ENCODE measurements at regions not wholly inside any gene's neighbourhood (a gene's known extent, or its start where the extent isn't known, plus 50 kb on each side); places are given as distances from the start of the nearest gene placed in this dataset.

DNA sequence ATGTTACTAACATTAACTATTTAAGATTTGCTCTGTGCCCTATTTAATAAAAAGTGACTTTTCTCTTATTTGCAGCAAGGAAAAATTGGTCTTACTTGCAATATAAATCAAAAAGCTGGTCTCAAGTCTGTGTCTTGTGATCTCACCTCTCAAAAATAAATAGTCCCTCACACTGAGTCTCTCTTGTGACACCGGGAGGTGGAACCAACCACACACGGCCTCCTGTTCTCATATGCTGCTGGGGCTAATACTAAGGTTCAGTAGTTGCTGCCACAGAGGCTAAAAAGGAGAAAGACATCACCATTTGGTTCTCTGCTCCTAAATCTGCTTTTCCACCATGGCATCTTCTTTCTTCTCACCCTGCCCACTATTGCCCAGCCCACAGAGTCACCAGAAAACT lies 175.8 kb upstream of the FTMT start:
- no peak overlapping the region for H3K27ac ChIP-seq
- H3K4me1 ChIP-seq (replicated peaks in 1 of 2) = no peaks in the 10 kb centered on the region
- in situ Hi-C loops (cut with MboI; ENCODE audit: low pct_unique_long_range_greater_than_20kb in 2 of 9, low sequenced_read_pairs in 9 of 9, unreplicated experiment in 9 of 9) = no loop called here
- WGBS, 10 experiments = 0 to 94% (median 54%) methylated on average over 1 to 2 of the region's 2 CpGs; no CpG with 5 or more reads in 4 of the 10 experiments
- ATAC-seq (replicated peaks in 6 of 8) = no peak
- H3K4me3 ChIP-seq = no peak overlapping the region

DNA sequence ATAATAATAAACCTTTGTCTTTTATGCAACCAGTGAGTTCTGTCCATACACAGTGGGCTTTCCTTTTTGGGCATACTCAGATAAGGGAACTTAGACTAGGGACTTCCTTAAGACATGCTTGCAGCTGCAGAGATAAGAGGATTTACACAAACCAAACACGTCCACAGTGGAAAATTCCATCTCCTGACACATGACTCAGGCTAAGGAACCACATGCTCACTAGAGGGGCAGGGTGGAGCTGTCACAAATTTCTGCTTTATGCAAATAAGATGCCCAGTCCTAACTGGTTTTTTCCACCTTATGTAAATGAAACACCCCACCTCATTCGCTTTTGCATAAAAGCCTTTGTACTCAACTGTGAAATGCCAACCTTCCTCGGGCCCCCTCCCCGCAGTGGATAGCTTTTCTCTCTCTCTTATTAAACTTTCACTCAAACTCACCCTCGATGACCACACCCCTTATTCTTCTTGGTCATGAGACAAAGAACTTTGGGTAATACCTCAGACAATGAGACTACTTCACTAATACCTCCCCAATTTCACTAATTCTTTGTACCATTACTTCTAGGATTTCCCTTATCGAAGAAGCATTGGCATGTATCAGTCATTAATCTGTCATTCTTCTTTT lies 170.3 kb upstream of the FTMT start:
- no peak overlapping the region for H3K27ac ChIP-seq
- 26 to 100% (median 88%) methylated on average over 2 to 6 of the region's 6 CpGs; no CpG with 5 or more reads in 1 of the 10 experiments for WGBS, 10 experiments
- in situ Hi-C loops (cut with MboI; ENCODE audit: low pct_unique_long_range_greater_than_20kb in 2 of 9, low sequenced_read_pairs in 9 of 9, unreplicated experiment in 9 of 9) = no loop called here

DNA sequence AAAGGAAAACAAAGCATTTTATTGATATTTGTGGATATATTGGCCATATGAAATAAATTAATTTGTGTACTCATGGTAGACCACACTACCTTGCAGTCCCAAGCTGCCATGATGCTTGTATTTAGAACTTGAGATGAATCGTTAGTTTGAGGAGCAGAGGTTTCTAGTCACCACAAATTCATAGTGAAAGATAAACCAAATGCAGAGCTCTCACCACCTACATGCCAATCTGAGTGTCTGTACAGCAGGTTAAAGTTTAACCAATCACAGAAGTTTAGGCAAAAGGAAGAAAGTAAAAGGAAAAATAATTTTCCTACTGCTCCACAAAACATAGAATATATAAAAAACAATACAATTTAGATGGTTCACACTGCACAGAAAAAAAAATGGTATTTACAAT lies 163.6 kb upstream of the FTMT start:
- H3K27ac ChIP-seq = no peak overlapping the region
- ATAC-seq (replicated peaks in 6 of 8) = no peak
- no peak overlapping the region for H3K4me3 ChIP-seq
- in situ Hi-C loops (cut with MboI; ENCODE audit: low pct_unique_long_range_greater_than_20kb in 2 of 9, low sequenced_read_pairs in 9 of 9, unreplicated experiment in 9 of 9) = no loop called here
- peaks cover 0 to 6% of the 10 kb centered on the region in 2 donors for H3K4me1 ChIP-seq (replicated peaks in 1 of 2)
- 0 to 100% (median 60%) methylated on average over 1 of the region's 1 CpG; no CpG with 5 or more reads in 3 of the 10 experiments for WGBS, 10 experiments

More for the DNA sequence above, 170.3 kb upstream of the FTMT start:
- no peak overlapping the region for H3K4me3 ChIP-seq
- H3K4me1 ChIP-seq (replicated peaks in 1 of 2) = no peaks in the 10 kb centered on the region
- ATAC-seq (replicated peaks in 6 of 8) = peak in 2 of 8 experiments; percentile 72 to 96

DNA sequence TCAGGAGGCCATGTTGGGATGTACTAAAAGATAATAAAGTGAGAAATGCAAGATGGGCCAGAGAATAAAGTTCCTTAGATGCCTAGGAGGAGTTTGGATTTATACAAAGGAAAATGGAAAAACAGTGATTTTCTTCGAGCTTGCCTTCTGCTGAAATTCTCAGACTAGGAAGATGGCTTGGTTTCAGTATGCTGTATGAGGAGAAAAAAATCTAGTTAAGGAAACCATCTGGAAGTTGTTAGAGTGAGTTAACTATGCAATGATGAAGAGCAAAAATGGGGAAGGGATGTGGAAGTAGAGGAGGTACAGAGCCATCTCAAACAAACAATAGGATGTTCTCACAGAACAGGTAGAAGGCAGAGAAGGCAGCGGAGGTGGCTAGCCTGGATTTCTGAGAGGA lies 162.9 kb upstream of the FTMT start:
- H3K4me1 ChIP-seq (replicated peaks in 1 of 2) = peaks cover 0 to 6% of the 10 kb centered on the region in 2 donors
- no peak overlapping the region for H3K27ac ChIP-seq
- 30 to 100% (median 92%) methylated on average over 1 to 2 of the region's 2 CpGs for WGBS, 10 experiments
- in situ Hi-C loops (cut with MboI; ENCODE audit: low pct_unique_long_range_greater_than_20kb in 2 of 9, low sequenced_read_pairs in 9 of 9, unreplicated experiment in 9 of 9) = no loop called here
- no peak for ATAC-seq (replicated peaks in 6 of 8)
- H3K4me3 ChIP-seq = no peak overlapping the region

DNA sequence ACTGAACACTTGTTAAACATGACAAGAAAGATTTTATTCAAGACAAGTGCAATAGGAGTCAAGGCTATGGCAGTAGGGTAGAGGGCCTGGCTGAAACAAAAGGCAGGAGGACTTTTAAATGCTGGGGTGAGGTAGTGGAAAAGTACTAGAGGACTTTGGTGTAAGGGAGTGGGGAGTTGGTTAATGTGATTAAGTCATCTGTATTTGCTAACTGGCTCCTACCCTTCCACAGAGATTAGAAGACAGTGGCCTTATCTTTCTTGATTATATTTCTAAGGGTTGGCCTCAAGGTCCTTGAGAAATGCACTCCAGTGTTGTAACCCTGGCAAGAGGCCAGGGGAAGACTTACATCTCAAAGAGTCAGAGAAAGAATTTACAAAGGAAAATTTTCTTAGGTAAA lies 160.2 kb upstream of the FTMT start:
- no peak overlapping the region for H3K4me3 ChIP-seq
- H3K27ac ChIP-seq = no peak overlapping the region
- peaks cover 0 to 6% of the 10 kb centered on the region in 2 donors for H3K4me1 ChIP-seq (replicated peaks in 1 of 2)
- no peak for ATAC-seq (replicated peaks in 6 of 8)
- in situ Hi-C loops (cut with MboI; ENCODE audit: low pct_unique_long_range_greater_than_20kb in 2 of 9, low sequenced_read_pairs in 9 of 9, unreplicated experiment in 9 of 9) = no loop called here

DNA sequence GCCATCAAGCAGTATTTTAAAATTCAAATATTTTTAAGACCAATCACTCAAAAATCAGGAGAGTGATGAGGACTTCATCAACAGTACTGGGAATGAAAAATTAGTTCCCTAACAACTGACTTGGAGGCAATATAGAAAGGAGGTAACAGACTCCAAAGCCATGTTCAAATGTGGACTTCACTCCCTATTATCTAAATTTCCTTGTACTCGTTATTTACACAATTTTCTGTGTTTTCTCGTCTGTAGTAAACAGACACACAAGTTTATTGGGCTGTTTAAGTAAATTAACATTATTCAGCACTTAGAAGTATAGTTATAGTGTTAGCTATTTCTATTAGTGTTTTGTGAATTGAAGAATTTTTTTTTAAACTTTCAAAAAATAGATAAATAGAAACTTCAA lies 159.5 kb upstream of the FTMT start:
- Histone ChIP-seq H3K4me1 (replicated peaks in 1 of 2) (peaks cover 0 to 6% of the 10 kb centered on the region in 2 donors), H3K4me3 (no peak overlapping the region), H3K27ac (no peak overlapping the region)
- 22 to 100% (median 79%) methylated on average over 2 of the region's 2 CpGs; no CpG with 5 or more reads in 2 of the 10 experiments for WGBS, 10 experiments
- ATAC-seq (replicated peaks in 6 of 8) = no peak
- in situ Hi-C loops (cut with MboI; ENCODE audit: low pct_unique_long_range_greater_than_20kb in 2 of 9, low sequenced_read_pairs in 9 of 9, unreplicated experiment in 9 of 9) = no loop called here

DNA sequence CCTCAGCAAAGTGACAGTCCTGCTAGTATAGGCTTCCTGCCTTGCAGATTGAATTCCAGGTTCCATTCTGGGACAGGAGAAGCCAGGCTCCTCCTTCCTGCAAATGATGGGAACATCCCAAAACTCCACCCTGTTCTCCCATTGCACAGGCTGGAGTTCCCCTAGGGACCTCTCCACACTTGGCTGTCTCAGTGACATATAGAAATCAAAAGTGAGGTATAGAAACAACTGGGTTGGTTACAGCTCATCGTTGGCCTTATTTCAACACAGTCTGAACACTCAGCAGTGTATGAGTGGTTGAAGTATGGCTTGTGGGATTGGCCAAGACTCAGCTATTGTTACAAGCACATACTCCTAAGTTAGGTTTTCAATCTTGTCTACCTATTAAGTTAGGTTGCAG lies 157.8 kb upstream of the FTMT start:
- ATAC-seq (replicated peaks in 6 of 8) = no peak
- Histone ChIP-seq H3K27ac (no peak overlapping the region), H3K4me3 (no peak overlapping the region), H3K4me1 (replicated peaks in 1 of 2) (peaks cover 0 to 6% of the 10 kb centered on the region in 2 donors)
- 0 to 100% (median 50%) methylated on average over 1 of the region's 1 CpG; no CpG with 5 or more reads in 2 of the 10 experiments for WGBS, 10 experiments
- in situ Hi-C loops (cut with MboI; ENCODE audit: low pct_unique_long_range_greater_than_20kb in 2 of 9, low sequenced_read_pairs in 9 of 9, unreplicated experiment in 9 of 9) = no loop called here

DNA sequence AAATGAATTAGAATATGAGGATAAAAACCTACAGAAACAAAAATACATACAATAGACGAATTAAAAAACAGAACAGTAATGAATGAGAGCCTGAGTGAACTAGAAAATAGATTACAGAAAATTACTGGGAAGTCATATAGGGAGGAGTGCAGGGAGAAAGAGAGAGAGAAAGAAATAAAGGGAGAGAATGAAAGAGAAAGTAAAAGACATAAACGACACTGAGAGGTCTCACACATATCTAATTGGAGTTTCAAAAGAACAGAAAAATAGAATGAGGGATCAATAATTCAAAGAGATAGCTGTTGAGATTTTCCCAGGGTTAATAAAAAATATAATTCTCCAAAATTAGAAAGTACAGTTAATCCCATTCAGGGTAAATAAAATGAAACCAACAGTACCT lies 156.4 kb upstream of the FTMT start:
- ATAC-seq (replicated peaks in 6 of 8) = peak in 1 of 8 experiments; percentile 23
- in situ Hi-C loops (cut with MboI; ENCODE audit: low pct_unique_long_range_greater_than_20kb in 2 of 9, low sequenced_read_pairs in 9 of 9, unreplicated experiment in 9 of 9) = no loop called here
- 2 to 90% (median 74%) methylated on average over 1 to 2 of the region's 2 CpGs; no CpG with 5 or more reads in 1 of the 10 experiments for WGBS, 10 experiments
- H3K4me3 ChIP-seq = no peak overlapping the region
- H3K27ac ChIP-seq = no peak overlapping the region
- no peaks in the 10 kb centered on the region for H3K4me1 ChIP-seq (replicated peaks in 1 of 2)

DNA sequence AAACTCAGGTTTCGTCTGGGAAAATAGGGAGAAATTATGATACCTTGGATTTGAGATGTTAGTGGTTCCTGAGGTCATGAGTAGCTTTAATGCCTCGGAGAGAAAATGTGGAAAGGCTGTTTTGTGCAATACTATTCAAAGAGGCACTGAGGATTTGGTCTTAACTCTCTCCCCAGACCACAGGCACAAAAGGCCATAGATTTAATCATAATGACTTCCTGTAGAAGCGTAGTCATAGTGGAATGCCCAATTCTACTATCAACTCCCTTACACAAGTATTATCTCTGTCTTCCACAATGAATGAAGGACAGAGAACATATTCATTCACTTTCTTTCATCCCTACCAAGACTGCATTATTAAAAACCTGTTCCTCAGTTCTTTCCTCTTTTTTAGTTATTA lies 153.0 kb upstream of the FTMT start:
- Histone ChIP-seq H3K4me1 (replicated peaks in 1 of 2) (peaks cover 5 to 6% of the 10 kb centered on the region in 2 donors), H3K4me3 (no peak overlapping the region), H3K27ac (no peak overlapping the region)
- ATAC-seq (replicated peaks in 6 of 8) = no peak
- in situ Hi-C loops (cut with MboI; ENCODE audit: low pct_unique_long_range_greater_than_20kb in 2 of 9, low sequenced_read_pairs in 9 of 9, unreplicated experiment in 9 of 9) = no loop called here
- 17 to 95% (median 70%) methylated on average over 1 to 3 of the region's 3 CpGs; no CpG with 5 or more reads in 2 of the 10 experiments for WGBS, 10 experiments

DNA sequence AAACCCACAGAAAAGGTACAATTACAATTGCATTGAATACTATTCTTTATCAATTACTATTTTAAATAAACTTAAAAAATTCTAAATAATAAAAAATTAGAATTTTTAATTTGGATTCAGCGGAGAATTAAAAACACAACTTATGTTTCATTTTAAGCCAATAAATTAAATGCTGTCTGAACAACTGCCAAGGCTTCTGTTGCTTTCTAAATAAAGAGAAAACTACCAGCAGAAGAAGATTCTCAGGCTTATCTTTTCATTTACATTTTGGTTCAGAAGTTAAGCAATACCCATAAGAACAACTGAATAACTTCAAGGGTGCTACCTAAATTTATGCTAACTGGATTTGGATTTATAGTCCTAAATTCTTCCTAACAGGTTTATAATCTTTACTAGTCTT lies 150.0 kb upstream of the FTMT start:
- no peak overlapping the region for H3K27ac ChIP-seq
- H3K4me3 ChIP-seq = no peak overlapping the region
- 0 to 100% (median 100%) methylated on average over 1 of the region's 1 CpG for WGBS, 10 experiments
- ATAC-seq (replicated peaks in 6 of 8) = no peak
- in situ Hi-C loops (cut with MboI; ENCODE audit: low pct_unique_long_range_greater_than_20kb in 2 of 9, low sequenced_read_pairs in 9 of 9, unreplicated experiment in 9 of 9) = no loop called here
- peaks cover 5 to 6% of the 10 kb centered on the region in 2 donors for H3K4me1 ChIP-seq (replicated peaks in 1 of 2)

DNA sequence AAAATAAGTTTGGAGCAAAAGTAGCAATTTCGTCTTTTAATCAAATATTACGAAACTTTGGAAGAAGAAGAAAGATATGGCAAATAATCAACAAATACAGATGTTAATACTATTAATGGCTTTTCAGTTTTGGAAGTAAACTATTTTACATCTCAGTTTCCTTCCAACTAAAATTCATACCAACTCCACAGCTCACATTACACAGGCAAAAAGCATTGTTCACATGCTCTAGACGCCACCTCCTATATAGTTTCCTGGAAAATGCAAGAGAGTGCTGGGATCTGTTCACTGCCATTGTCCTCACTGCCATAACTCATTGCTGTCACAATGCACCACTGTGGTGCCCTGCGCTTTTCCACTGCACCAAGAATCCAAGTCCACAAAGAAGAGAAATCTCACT lies 149.0 kb upstream of the FTMT start:
- Histone ChIP-seq H3K27ac (no peak overlapping the region), H3K4me3 (no peak overlapping the region), H3K4me1 (replicated peaks in 1 of 2) (peaks cover 5 to 6% of the 10 kb centered on the region in 2 donors)
- in situ Hi-C loops (cut with MboI; ENCODE audit: low pct_unique_long_range_greater_than_20kb in 2 of 9, low sequenced_read_pairs in 9 of 9, unreplicated experiment in 9 of 9) = no loop called here
- peak in 6 of 8 experiments; percentile 34 to 100 (median 100) for ATAC-seq (replicated peaks in 6 of 8)
- WGBS, 10 experiments = 25 to 93% (median 48%) methylated on average over 3 to 4 of the region's 4 CpGs; no CpG with 5 or more reads in 2 of the 10 experiments

DNA sequence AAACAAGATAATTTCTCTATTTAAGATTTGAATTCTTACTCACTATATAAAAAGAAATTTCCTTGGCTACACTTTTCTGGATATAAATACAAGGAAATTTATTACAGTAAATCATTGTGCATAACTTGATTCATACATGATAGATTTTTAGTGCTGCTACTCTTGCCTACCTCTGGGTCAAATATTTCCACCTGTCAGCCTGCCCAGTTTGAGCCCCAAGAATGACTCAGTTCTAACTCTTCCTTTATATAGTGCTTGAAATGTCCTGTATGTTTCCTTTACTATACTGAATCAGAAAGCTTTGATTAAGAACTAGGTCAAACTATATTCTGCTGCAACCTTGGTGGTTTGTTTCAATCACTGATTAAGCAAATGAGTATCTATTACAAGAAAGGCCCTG lies 147.4 kb upstream of the FTMT start:
- in situ Hi-C loops (cut with MboI; ENCODE audit: low pct_unique_long_range_greater_than_20kb in 2 of 9, low sequenced_read_pairs in 9 of 9, unreplicated experiment in 9 of 9) = no loop called here

DNA sequence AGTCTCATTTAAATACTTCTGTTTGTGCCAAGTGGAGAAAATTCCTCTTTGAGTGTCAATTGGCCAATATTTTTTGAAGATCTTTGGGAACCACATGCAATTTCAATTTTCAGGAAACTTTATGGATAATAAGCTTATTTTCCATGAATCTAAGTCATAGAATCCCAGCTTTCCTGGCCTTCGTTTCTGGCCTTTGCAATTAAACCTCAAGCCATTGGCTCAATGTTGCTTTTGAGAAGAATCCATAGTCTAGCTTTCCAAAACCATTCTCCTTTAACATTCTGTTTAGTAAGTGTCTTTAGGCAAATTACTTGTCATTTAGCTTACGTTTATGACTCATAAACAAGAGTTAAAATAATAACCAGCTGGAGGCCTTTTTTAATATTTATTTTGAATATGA lies 145.0 kb upstream of the FTMT start:
- in situ Hi-C loops (cut with MboI; ENCODE audit: low pct_unique_long_range_greater_than_20kb in 2 of 9, low sequenced_read_pairs in 9 of 9, unreplicated experiment in 9 of 9) = no loop called here
- 0 to 95% (median 79%) methylated on average over 2 of the region's 2 CpGs for WGBS, 10 experiments

More for the DNA sequence above, 147.4 kb upstream of the FTMT start:
- no peak overlapping the region for H3K4me3 ChIP-seq
- ATAC-seq (replicated peaks in 6 of 8) = no peak
- no peak overlapping the region for H3K27ac ChIP-seq
- peaks cover 5 to 6% of the 10 kb centered on the region in 2 donors for H3K4me1 ChIP-seq (replicated peaks in 1 of 2)

DNA sequence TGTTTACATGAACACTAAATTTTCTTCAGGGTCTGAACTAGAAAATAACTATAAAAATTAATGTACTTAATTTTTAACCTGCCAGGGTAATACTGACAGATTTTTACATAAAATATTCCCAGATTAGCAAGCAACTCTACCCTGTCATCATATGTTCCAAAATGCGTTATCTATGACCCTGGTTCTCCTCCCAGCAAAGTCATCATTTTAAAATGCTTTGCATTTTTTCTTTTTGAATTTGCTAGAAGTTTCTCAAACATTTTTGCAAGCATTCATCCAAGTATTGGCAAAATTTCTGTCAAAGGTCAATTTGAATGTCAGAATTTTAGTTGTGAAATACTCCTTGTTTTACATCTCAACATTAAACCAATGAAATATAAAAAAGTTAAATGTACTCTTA lies 144.5 kb upstream of the FTMT start:
- H3K4me1 ChIP-seq (replicated peaks in 1 of 2) = peaks cover 5 to 6% of the 10 kb centered on the region in 2 donors
- 17 to 100% (median 89%) methylated on average over 1 of the region's 1 CpG; no CpG with 5 or more reads in 1 of the 10 experiments for WGBS, 10 experiments
- H3K4me3 ChIP-seq = no peak overlapping the region
- no peak overlapping the region for H3K27ac ChIP-seq
- in situ Hi-C loops (cut with MboI; ENCODE audit: low pct_unique_long_range_greater_than_20kb in 2 of 9, low sequenced_read_pairs in 9 of 9, unreplicated experiment in 9 of 9) = no loop called here
- ATAC-seq (replicated peaks in 6 of 8) = peak in 2 of 8 experiments; percentile 28 to 61

More for the DNA sequence above, 145.0 kb upstream of the FTMT start:
- ATAC-seq (replicated peaks in 6 of 8) = peak in 1 of 8 experiments; percentile 17
- H3K27ac ChIP-seq = no peak overlapping the region
- H3K4me3 ChIP-seq = no peak overlapping the region
- H3K4me1 ChIP-seq (replicated peaks in 1 of 2) = peaks cover 5 to 6% of the 10 kb centered on the region in 2 donors
